D721Med (cell line): ENCODE measurements at regions not wholly inside any gene's neighbourhood (a gene's known extent, or its start where the extent isn't known, plus 50 kb on each side); places are given as distances from the start of the nearest gene placed in this dataset.

Experiments used
- DNase-seq: peaks from one replicate; pipeline ENCODE4 v3.0.0; 2011; ENCODE audit warnings: low spot score; ENCODE audit not compliant: insufficient read length
- FAIRE-seq: peaks from 2 replicates; lab custom pipeline; 2011; peaks lifted over from hg19 to GRCh38; lab: Jason Lieb, UNC
- CTCF ChIP-seq: IDR thresholded peaks from 2 replicates; pipeline ENCODE4 v1.5.1; 2012; ENCODE audit warnings: mild to moderate bottlenecking, control low read depth; ENCODE audit not compliant: insufficient read depth; ENCODE audit errors: missing control alignments

- no peak for DNase-seq
- FAIRE-seq, result no peak
- TF ChIP-seq CTCF, result no peak
Observed at GRCh38 chr21:19130379-19131028, 726.9 kb upstream of the TMPRSS15 start.

GRCh38 chr21:19141511-19141910 is 737.9 kb upstream of the TMPRSS15 start:
- DNase-seq (no peak), FAIRE-seq (no peak)
- TF ChIP-seq CTCF, result no peak

GRCh38 chr21:19145682-19146293 is 742.2 kb upstream of the TMPRSS15 start:
- no peak for TF ChIP-seq CTCF
- FAIRE-seq, result no peak
- no peak for DNase-seq

GRCh38 chr21:19148056-19148455 is 744.5 kb upstream of the TMPRSS15 start:
- DNase-seq, result no peak
- no peak for FAIRE-seq
- TF ChIP-seq CTCF, result no peak

- FAIRE-seq, result no peak
- DNase-seq, result no peak
- TF ChIP-seq CTCF, result no peak
Observed at GRCh38 chr21:19171585-19171984, 768.0 kb upstream of the TMPRSS15 start.

- DNase-seq, result no peak
- no peak for FAIRE-seq
Observed at GRCh38 chr21:19181604-19182140, 778.1 kb upstream of the TMPRSS15 start.

More at GRCh38 chr21:19181604-19182140, 778.1 kb upstream of the TMPRSS15 start:
- TF ChIP-seq CTCF, result no peak
